Stimulated activated CD8-positive, alpha-beta memory T cell treated with anti-CD3 and anti-CD28 coated beads, Interleukin-12 subunit alpha, Interleukin-12 subunit beta, amount 100 ng/mL, for 1 hour (primary cell): ENCODE measurements at regions not wholly inside any gene's neighbourhood (a gene's known extent, or its start where the extent isn't known, plus 50 kb on each side); places are given as distances from the start of the nearest gene placed in this dataset.
"Not testable (repeated sequence)": the region's sequence is repeated elsewhere in the genome, so short reads cannot be mapped to it uniquely, and the experiment has no call there.

Experiments
- DNase-seq: peaks from one replicate; pipeline ENCODE4 v3.0.0-alpha.2; 2020; ENCODE audit warnings: low read depth

GRCh38 chr13:103517066-103517767 lies 451.0 kb upstream of the SLC10A2 start:
- no peak for DNase-seq

- no peak for DNase-seq
These were observed 450.0 kb upstream of the SLC10A2 start for GRCh38 chr13:103516015-103516795.

- no peak for DNase-seq
These were observed 449.2 kb upstream of the SLC10A2 start for GRCh38 chr13:103515410-103515809.

- no peak for DNase-seq
These were observed 448.4 kb upstream of the SLC10A2 start for GRCh38 chr13:103514619-103515018.

GRCh38 chr13:103514188-103514587 lies 448.0 kb upstream of the SLC10A2 start:
- DNase-seq, result no peak

- no peak for DNase-seq
These were observed 443.9 kb upstream of the SLC10A2 start for GRCh38 chr13:103510007-103510535.

- DNase-seq, result no peak
These were observed 431.2 kb upstream of the SLC10A2 start for GRCh38 chr13:103497404-103497803.

GRCh38 chr13:103487841-103488240 lies 421.6 kb upstream of the SLC10A2 start:
- DNase-seq, result no peak

GRCh38 chr13:103473081-103473480 lies 406.9 kb upstream of the SLC10A2 start:
- DNase-seq, result no peak

- DNase-seq, result no peak
These were observed 405.7 kb upstream of the SLC10A2 start for GRCh38 chr13:103471896-103472295.

- DNase-seq, result no peak
These were observed 403.6 kb upstream of the SLC10A2 start for GRCh38 chr13:103469771-103470170.

- DNase-seq, result no peak
These were observed 400.5 kb upstream of the SLC10A2 start for GRCh38 chr13:103466761-103467160.

- DNase-seq, result not testable (repeated sequence)
These were observed 394.0 kb upstream of the SLC10A2 start for GRCh38 chr13:103460246-103460645.

GRCh38 chr13:103457050-103457449 lies 390.8 kb upstream of the SLC10A2 start:
- DNase-seq, result not testable (repeated sequence)

- DNase-seq, result no peak
These were observed 385.4 kb upstream of the SLC10A2 start for GRCh38 chr13:103451656-103452055.

GRCh38 chr13:103443604-103444003 lies 377.4 kb upstream of the SLC10A2 start:
- no peak for DNase-seq

GRCh38 chr13:103437651-103438050 lies 371.4 kb upstream of the SLC10A2 start:
- DNase-seq, result no peak

GRCh38 chr13:103436057-103436654 lies 369.9 kb upstream of the SLC10A2 start:
- DNase-seq, result no peak

GRCh38 chr13:103431856-103432255 lies 365.6 kb upstream of the SLC10A2 start:
- no peak for DNase-seq

GRCh38 chr13:103430368-103430767 lies 364.2 kb upstream of the SLC10A2 start:
- DNase-seq, result no peak

- no peak for DNase-seq
These were observed 343.8 kb upstream of the SLC10A2 start for GRCh38 chr13:103410002-103410401.

- DNase-seq, result no peak
These were observed 340.8 kb upstream of the SLC10A2 start for GRCh38 chr13:103406967-103407366.

GRCh38 chr13:103405297-103405696 lies 339.1 kb upstream of the SLC10A2 start:
- DNase-seq, result no peak
